Smooth muscle cell (in vitro differentiated cells): ENCODE measurements at regions not wholly inside any gene's neighbourhood (a gene's known extent, or its start where the extent isn't known, plus 50 kb on each side); places are given as distances from the start of the nearest gene placed in this dataset.

Experiments used
- DNase-seq: peaks from one replicate; lab custom pipeline; 2025; ENCODE audit not compliant: unreplicated experiment; lab: John Stamatoyannopoulos, UW
- H2AFZ ChIP-seq: fragments of 200-600 bp; sonication (generic); 2 replicates; pipeline ENCODE4 v1.6.0; 2016; ENCODE audit warnings: antibody characterized with exemption, low read depth, mild to moderate bottlenecking
- H3F3A ChIP-seq: fragments of 200-600 bp; sonication (generic); 2 replicates; pipeline ENCODE4 v1.6.0; 2017; ENCODE audit warnings: antibody characterized with exemption, low read depth
- H3K27ac ChIP-seq: fragments of 200-600 bp; sonication (generic); 2 replicates; pipeline ENCODE4 v1.5.1; 2016; ENCODE audit warnings: low read depth, mild to moderate bottlenecking
- H3K27me3 ChIP-seq: fragments of 200-600 bp; sonication (generic); 2 replicates; pipeline ENCODE4 v1.6.1; 2016; ENCODE audit warnings: low read depth, mild to moderate bottlenecking
- H3K36me3 ChIP-seq: fragments of 200-600 bp; sonication (generic); 2 replicates; pipeline ENCODE4 v1.5.1; 2016; ENCODE audit warnings: low read depth
- H3K4me1 ChIP-seq: fragments of 200-600 bp; sonication (generic); 2 replicates; pipeline ENCODE4 v1.5.1; 2016; ENCODE audit warnings: low read depth
- H3K4me2 ChIP-seq: fragments of 200-600 bp; sonication (generic); 2 replicates; pipeline ENCODE4 v1.6.0; 2016; ENCODE audit warnings: mild to moderate bottlenecking
- H3K4me3 ChIP-seq: fragments of 200-600 bp; sonication (generic); 2 replicates; pipeline ENCODE4 v1.5.1; 2016; ENCODE audit warnings: mild to moderate bottlenecking
- H3K79me2 ChIP-seq: fragments of 200-600 bp; sonication (generic); 2 replicates; pipeline ENCODE4 v1.6.0; 2016; ENCODE audit warnings: low read depth, mild to moderate bottlenecking
- H3K9ac ChIP-seq: fragments of 200-600 bp; sonication (generic); 2 replicates; pipeline ENCODE4 v1.6.0; 2016; ENCODE audit warnings: low read depth
- H3K9me3 ChIP-seq: fragments of 200-600 bp; sonication (generic); replicated peaks from 2 replicates; pipeline ENCODE4 v1.5.1; 2016; ENCODE audit warnings: low read depth
- H4K20me1 ChIP-seq: fragments of 200-600 bp; sonication (generic); 2 replicates; pipeline ENCODE4 v1.6.0; 2016; ENCODE audit warnings: low read depth
- WGBS: methylation state at CpG from one replicate; pipeline ENCODE4 v1.1.7; 2016; ENCODE audit warnings: low lambda C conversion rate; 5-methylcytosine and 5-hydroxymethylcytosine counted together
- TF ChIP-seq, protein P1 (sequence below): fragments of 200-600 bp; sonication (generic); IDR thresholded peaks from 2 replicates; pipeline ENCODE4 v1.5.1; 2017; ENCODE audit warnings: borderline replicate concordance, mild to moderate bottlenecking, antibody characterized with exemption; ENCODE audit not compliant: insufficient read depth, poor library complexity, severe bottlenecking

DNA sequence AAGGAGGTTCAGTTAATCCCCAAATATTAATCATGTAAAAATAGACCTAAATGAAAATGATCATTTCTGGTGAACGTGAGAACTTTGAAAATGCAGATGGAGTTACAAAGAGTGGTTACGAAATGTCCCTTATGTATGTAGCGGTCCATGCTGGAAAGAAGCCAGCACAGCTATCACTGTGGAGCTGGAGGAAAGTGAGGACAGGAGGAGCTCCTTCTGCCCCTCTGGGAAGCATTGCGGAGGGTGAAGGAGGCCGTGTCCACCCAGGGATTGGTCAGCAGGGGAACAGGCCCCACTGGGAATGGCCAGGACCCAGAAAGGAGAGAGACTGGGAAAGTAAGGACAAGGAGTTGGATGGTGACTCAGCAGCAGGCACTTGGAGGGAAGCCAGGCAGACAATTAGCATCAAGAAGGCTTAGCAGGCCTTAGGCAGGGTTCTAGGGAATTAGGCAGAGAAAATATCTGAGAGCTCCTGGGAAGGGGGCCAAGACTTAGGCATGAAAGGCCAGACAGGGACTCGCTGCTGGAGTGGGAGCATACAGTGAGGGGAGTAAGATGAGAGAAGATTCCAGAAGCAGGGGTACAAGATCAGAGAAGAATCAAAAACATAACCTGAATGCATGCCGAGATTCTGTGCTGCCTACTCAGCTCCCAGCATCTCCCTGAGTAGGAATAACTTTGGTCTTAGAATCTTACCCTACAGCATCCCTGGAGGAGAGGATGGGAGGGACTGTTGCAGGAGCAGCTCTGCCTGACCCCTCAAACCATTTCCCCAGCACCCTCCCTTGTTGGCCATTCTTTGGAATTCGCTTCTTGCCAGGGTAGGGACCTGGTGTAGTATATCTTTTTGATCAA is 171.0 kb upstream of the UMPS start:
- Histone ChIP-seq H3F3A (peaks cover 24% of the 10 kb centered on the region), H3K9ac (no peak overlapping the region), H3K27me3 (no peaks in the 10 kb centered on the region), H2AFZ (no peak overlapping the region), H3K4me2 (peak overlapping the region; percentile 40), H3K4me1 (peaks cover 3% of the 10 kb centered on the region), H3K9me3 (no peaks in the 10 kb centered on the region), H4K20me1 (no peaks in the 10 kb centered on the region), H3K4me3 (no peak overlapping the region), H3K36me3 (no peaks in the 10 kb centered on the region), H3K27ac (peak overlapping the region; percentile 48), H3K79me2 (no peaks in the 10 kb centered on the region)
- 27% methylated on average over 8 of the region's 8 CpGs for WGBS
- peak; percentile 58 for DNase-seq
- TF ChIP-seq, protein P1, sequence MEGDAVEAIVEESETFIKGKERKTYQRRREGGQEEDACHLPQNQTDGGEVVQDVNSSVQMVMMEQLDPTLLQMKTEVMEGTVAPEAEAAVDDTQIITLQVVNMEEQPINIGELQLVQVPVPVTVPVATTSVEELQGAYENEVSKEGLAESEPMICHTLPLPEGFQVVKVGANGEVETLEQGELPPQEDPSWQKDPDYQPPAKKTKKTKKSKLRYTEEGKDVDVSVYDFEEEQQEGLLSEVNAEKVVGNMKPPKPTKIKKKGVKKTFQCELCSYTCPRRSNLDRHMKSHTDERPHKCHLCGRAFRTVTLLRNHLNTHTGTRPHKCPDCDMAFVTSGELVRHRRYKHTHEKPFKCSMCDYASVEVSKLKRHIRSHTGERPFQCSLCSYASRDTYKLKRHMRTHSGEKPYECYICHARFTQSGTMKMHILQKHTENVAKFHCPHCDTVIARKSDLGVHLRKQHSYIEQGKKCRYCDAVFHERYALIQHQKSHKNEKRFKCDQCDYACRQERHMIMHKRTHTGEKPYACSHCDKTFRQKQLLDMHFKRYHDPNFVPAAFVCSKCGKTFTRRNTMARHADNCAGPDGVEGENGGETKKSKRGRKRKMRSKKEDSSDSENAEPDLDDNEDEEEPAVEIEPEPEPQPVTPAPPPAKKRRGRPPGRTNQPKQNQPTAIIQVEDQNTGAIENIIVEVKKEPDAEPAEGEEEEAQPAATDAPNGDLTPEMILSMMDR = no peak

GRCh38 chr3:124559846-124560574 is 170.2 kb upstream of the UMPS start:
- H3K36me3 ChIP-seq = no peaks in the 10 kb centered on the region
- WGBS = 23% methylated on average over 9 of the region's 9 CpGs
- H3K4me3 ChIP-seq = no peak overlapping the region
- H3K4me2 ChIP-seq = peak overlapping the region; percentile 40
- H3K27ac ChIP-seq = peak overlapping the region; percentile 48
- peaks cover 3% of the 10 kb centered on the region for H3K4me1 ChIP-seq
- TF ChIP-seq, protein P1 = peak; percentile 84
- H2AFZ ChIP-seq = no peak overlapping the region
- H3K9ac ChIP-seq = no peak overlapping the region
- no peaks in the 10 kb centered on the region for H3K79me2 ChIP-seq
- peak; percentile 36 for DNase-seq
- no peaks in the 10 kb centered on the region for H3K27me3 ChIP-seq
- H3K9me3 ChIP-seq = no peaks in the 10 kb centered on the region
- peaks cover 16% of the 10 kb centered on the region for H3F3A ChIP-seq
- H4K20me1 ChIP-seq = no peaks in the 10 kb centered on the region

DNA sequence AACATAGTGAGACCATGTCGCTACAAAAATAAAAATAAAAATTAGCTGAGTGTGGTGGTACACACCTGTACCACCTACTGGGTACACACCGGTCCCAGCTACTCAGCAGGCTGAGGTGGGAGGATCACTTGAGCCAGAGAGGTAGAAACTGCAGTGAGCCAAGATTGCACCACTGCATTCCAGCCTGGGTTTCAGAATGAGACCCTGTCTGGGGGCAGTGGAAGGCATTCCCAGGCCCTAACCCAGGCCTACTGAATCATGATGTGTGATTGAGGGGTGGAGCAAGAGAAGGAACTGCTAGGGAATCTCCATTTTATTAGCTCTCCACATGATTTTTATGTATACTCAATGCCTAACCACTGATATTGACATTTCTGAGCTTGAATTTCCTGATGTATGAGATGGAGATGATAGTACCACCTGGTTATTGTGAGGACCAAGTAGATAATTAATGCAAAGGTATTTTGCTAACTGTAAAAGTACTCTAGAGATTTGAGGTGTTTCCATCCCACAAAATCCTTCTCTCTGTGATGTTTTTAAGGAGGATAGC is 169.5 kb upstream of the UMPS start:
- Histone ChIP-seq H3K9ac (no peak overlapping the region), H4K20me1 (no peaks in the 10 kb centered on the region), H3K4me1 (no peaks in the 10 kb centered on the region), H3F3A (peaks cover 16% of the 10 kb centered on the region), H3K27me3 (no peaks in the 10 kb centered on the region), H3K27ac (no peak overlapping the region), H2AFZ (no peak overlapping the region), H3K4me2 (no peak overlapping the region), H3K36me3 (no peaks in the 10 kb centered on the region), H3K79me2 (no peaks in the 10 kb centered on the region), H3K4me3 (no peak overlapping the region), H3K9me3 (no peaks in the 10 kb centered on the region)
- TF ChIP-seq, protein P1 = no peak
- 73% methylated on average over 2 of the region's 2 CpGs for WGBS
- DNase-seq = no peak
